ENCODE measurements at regions not wholly inside any gene's neighbourhood (a gene's known extent, or its start where the extent isn't known, plus 50 kb on each side); places are given as distances from the start of the nearest gene placed in this dataset.

DNA sequence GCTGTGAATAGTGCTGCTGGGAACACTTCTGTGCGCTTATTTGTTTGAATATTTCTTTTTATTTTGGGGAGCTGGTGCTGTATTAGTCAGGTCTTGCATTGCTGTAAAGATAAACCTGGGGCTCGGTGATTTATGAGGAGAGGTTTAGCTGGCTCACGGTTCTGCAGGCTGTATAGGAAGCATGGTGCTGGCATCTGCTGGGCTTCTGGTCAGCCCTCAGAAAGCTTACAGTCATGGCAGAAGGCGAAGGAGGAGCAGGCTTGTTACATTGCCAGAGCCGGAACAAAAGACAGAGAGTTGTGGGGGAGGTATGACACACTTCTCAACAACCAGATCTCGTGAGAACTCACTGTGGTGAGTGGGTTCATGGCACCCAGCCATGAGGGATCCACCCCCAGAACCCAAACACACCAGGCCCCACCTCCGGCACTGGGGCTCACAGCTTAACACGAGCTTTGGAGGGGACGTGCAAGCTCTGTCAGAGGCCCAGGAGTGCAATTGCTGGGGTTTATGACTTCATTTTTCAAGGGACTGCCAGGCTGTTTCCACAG lies 68.8 kb upstream of the GATA5 start:
- H3K36me3 ChIP-seq, result no peaks in the 10 kb centered on the region
- 89 to 97% (median 93%) methylated on average over 5 to 9 of the region's 9 CpGs for WGBS, 5 donors
- intact Hi-C loops (cut with DNase I; ENCODE audit: low total_unique reads), result no loop called here

DNA sequence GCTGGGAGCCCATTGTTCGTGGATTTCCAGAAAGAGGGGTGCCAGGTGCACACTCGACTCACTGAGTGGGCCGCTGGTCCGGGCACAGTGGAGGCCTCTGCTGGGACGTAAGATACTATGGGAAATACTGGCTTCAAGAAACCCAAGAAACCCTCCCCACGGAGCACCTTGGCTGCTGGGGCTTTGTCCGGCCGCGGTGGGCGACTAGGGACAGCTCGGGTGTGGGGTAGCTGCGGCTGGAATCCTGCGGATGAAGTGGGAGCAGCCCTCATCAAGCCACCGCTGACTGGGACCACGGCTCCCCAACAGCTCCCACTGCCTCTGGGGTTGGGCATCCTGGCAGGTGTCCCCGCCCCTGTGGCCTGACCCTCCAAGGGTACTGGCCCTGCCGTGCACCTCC lies 69.5 kb upstream of the GATA5 start:
- peaks cover 1 to 27% (median 13%) of the 10 kb centered on the region in 4 donors for H3K4me1 ChIP-seq
- 86 to 93% (median 90%) methylated on average over 7 to 17 of the region's 17 CpGs for WGBS, 5 donors
- DNase-seq, result no peak
- no peaks in the 10 kb centered on the region for H3K36me3 ChIP-seq
- H3K27me3 ChIP-seq, result peaks cover 0 to 49% (median 17%) of the 10 kb centered on the region in 3 donors
- H3K27ac ChIP-seq, result no peak overlapping the region
- H3K4me3 ChIP-seq, result no peak overlapping the region
- intact Hi-C loops (cut with DNase I; ENCODE audit: low total_unique reads), result no loop called here
- peaks cover 0 to 4% (median 0%) of the 10 kb centered on the region in 4 donors for H3K9me3 ChIP-seq
- TF ChIP-seq, protein P1, sequence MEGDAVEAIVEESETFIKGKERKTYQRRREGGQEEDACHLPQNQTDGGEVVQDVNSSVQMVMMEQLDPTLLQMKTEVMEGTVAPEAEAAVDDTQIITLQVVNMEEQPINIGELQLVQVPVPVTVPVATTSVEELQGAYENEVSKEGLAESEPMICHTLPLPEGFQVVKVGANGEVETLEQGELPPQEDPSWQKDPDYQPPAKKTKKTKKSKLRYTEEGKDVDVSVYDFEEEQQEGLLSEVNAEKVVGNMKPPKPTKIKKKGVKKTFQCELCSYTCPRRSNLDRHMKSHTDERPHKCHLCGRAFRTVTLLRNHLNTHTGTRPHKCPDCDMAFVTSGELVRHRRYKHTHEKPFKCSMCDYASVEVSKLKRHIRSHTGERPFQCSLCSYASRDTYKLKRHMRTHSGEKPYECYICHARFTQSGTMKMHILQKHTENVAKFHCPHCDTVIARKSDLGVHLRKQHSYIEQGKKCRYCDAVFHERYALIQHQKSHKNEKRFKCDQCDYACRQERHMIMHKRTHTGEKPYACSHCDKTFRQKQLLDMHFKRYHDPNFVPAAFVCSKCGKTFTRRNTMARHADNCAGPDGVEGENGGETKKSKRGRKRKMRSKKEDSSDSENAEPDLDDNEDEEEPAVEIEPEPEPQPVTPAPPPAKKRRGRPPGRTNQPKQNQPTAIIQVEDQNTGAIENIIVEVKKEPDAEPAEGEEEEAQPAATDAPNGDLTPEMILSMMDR (IDR thresholded peaks at IDR 0.05), result no peak
- no peak for TF ChIP-seq POLR2AphosphoS5 (IDR thresholded peaks at IDR 0.05)
- no peak for TF ChIP-seq EP300 (IDR thresholded peaks at IDR 0.05)
- no peak for TF ChIP-seq POLR2A (IDR thresholded peaks at IDR 0.05)

More for the DNA sequence above, 68.8 kb upstream of the GATA5 start:
- Histone ChIP-seq H3K4me1 (peaks cover under 1 to 27% (median 9%) of the 10 kb centered on the region in 4 donors), H3K9me3 (peaks cover 0 to 4% (median 0%) of the 10 kb centered on the region in 4 donors), H3K27ac (no peak overlapping the region), H3K27me3 (peaks cover 0 to 45% (median 10%) of the 10 kb centered on the region in 3 donors), H3K4me3 (no peak overlapping the region)
- no peak for DNase-seq
- TF ChIP-seq POLR2A (IDR thresholded peaks at IDR 0.05) (no peak), POLR2AphosphoS5 (IDR thresholded peaks at IDR 0.05) (no peak), EP300 (IDR thresholded peaks at IDR 0.05) (no peak)
- TF ChIP-seq, protein P1 (IDR thresholded peaks at IDR 0.05), result no peak

DNA sequence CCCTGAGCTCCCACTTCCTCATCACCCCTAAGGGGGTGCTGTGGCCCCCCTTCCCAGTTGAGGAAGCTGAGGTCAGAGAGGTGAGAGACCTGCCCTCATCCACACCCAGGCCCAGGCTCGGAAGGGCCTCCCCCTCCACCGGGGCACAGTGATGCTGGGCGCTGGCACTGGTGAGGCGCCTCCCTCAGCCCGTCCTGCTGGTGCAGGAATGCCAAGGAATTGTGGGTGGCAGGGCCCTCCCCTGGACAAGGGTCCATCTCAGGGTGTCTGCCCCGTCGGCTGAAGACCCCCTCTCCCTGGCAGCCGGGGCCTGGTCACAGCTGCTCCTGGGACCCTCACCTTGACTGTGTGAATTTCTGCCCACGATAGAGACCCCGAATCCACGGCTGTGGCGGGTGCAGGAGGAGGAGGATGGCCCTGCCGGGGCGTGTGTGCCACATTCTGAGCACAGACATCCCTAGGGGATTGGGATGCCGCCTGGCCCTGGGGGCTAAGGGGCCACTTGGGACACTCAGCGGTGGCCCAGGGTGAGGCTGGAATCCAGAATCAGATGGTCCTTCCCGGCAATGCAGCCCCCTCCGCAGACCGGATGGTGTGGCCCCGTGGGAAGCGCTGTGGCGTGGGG lies 70.2 kb upstream of the GATA5 start:
- 86 to 90% (median 89%) methylated on average over 20 to 22 of the region's 22 CpGs for WGBS, 5 donors
- peaks cover 0 to 4% (median 0%) of the 10 kb centered on the region in 4 donors for H3K9me3 ChIP-seq
- H3K36me3 ChIP-seq, result no peaks in the 10 kb centered on the region
- TF ChIP-seq, protein P1 (IDR thresholded peaks at IDR 0.05), result no peak
- TF ChIP-seq EP300 (IDR thresholded peaks at IDR 0.05) (no peak), POLR2AphosphoS5 (IDR thresholded peaks at IDR 0.05) (no peak), POLR2A (IDR thresholded peaks at IDR 0.05) (no peak)
- intact Hi-C loops (cut with DNase I; ENCODE audit: low total_unique reads), result no loop called here
- H3K27ac ChIP-seq, result no peak overlapping the region
- no peak overlapping the region for H3K4me3 ChIP-seq
- DNase-seq, result no peak
- H3K4me1 ChIP-seq, result peaks cover 9 to 35% (median 20%) of the 10 kb centered on the region in 4 donors
- H3K27me3 ChIP-seq, result peaks cover 0 to 56% (median 25%) of the 10 kb centered on the region in 3 donors

DNA sequence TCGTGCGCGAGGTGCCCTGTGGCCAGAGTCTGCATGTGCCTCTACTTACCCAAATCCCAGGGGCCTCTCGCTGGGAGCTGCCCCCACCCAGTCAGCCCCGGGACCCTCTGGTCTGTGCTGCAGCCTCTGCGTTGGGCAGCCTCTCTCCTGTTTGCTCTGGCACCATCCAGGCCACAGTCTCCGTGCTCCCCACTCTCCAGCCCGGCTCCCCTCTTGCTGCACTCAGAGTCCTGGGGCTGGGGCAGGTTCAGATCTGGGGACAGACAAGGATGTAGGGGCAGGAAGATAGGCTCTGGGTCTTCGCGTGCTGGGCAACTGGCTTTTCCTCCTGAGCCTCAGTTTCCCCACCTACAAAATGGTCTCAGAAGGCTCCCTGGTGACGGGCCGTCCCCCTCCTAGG lies 70.8 kb upstream of the GATA5 start:
- TF ChIP-seq POLR2AphosphoS5 (IDR thresholded peaks at IDR 0.05) (no peak), POLR2A (IDR thresholded peaks at IDR 0.05) (no peak), EP300 (IDR thresholded peaks at IDR 0.05) (no peak)
- TF ChIP-seq, protein P1 (IDR thresholded peaks at IDR 0.05), result no peak
- H3K27ac ChIP-seq, result peak overlapping the region in 1 of 5 donors; percentile 87
- WGBS, 5 donors, result 84 to 93% (median 88%) methylated on average over 9 to 12 of the region's 12 CpGs
- DNase-seq, result no peak
- H3K27me3 ChIP-seq, result peaks cover 0 to 62% (median 31%) of the 10 kb centered on the region in 3 donors
- H3K9me3 ChIP-seq, result peaks cover 0 to 4% (median 0%) of the 10 kb centered on the region in 4 donors
- H3K4me1 ChIP-seq, result peaks cover 14 to 40% (median 26%) of the 10 kb centered on the region in 4 donors
- no peaks in the 10 kb centered on the region for H3K36me3 ChIP-seq
- no peak overlapping the region for H3K4me3 ChIP-seq
- intact Hi-C loops (cut with DNase I; ENCODE audit: low total_unique reads), result no loop called here

Measured in stomach (tissue), 8 donors.